ENCODE measurements at regions not wholly inside any gene's neighbourhood (a gene's known extent, or its start where the extent isn't known, plus 50 kb on each side); places are given as distances from the start of the nearest gene placed in this dataset.
"Not testable (repeated sequence)": the region's sequence is repeated elsewhere in the genome, so short reads cannot be mapped to it uniquely, and the experiment has no call there.

- DNase-seq (ENCODE audit: low read depth) = no peak
Observed at GRCh38 chr5:62167561-62168057, 138.4 kb upstream of the KIF2A start.

- no peak for DNase-seq (ENCODE audit: low read depth)
Observed at GRCh38 chr5:62168506-62169281, 137.3 kb upstream of the KIF2A start.

- DNase-seq (ENCODE audit: low read depth) = no peak
Observed at GRCh38 chr5:62178258-62178657, 127.7 kb upstream of the KIF2A start.

- no peak for DNase-seq (ENCODE audit: low read depth)
Observed at GRCh38 chr5:62182802-62183201, 123.2 kb upstream of the KIF2A start.

- no peak for DNase-seq (ENCODE audit: low read depth)
Observed at GRCh38 chr5:62183727-62184126, 122.3 kb upstream of the KIF2A start.

- no peak for DNase-seq (ENCODE audit: low read depth)
Observed at GRCh38 chr5:62184444-62184843, 121.6 kb upstream of the KIF2A start.

- no peak for DNase-seq (ENCODE audit: low read depth)
Observed at GRCh38 chr5:62190173-62190572, 115.8 kb upstream of the KIF2A start.

GRCh38 chr5:62190931-62191330 lies 115.1 kb upstream of the KIF2A start:
- DNase-seq (ENCODE audit: low read depth) = no peak

GRCh38 chr5:62192958-62193357 lies 113.0 kb upstream of the KIF2A start:
- DNase-seq (ENCODE audit: low read depth) = no peak

- DNase-seq (ENCODE audit: low read depth) = not testable (repeated sequence)
Observed at GRCh38 chr5:62196532-62196931, 109.5 kb upstream of the KIF2A start.

GRCh38 chr5:62197697-62198096 lies 108.3 kb upstream of the KIF2A start:
- DNase-seq (ENCODE audit: low read depth) = no peak

GRCh38 chr5:62198421-62198820 lies 107.6 kb upstream of the KIF2A start:
- no peak for DNase-seq (ENCODE audit: low read depth)

- no peak for DNase-seq (ENCODE audit: low read depth)
Observed at GRCh38 chr5:62199792-62200716, 106.0 kb upstream of the KIF2A start.

- DNase-seq (ENCODE audit: low read depth) = no peak
Observed at GRCh38 chr5:62206150-62206829, 99.7 kb upstream of the KIF2A start.

- DNase-seq (ENCODE audit: low read depth) = no peak
Observed at GRCh38 chr5:62208218-62208852, 97.7 kb upstream of the KIF2A start.

- DNase-seq (ENCODE audit: low read depth) = no peak
Observed at GRCh38 chr5:62211405-62211804, 94.6 kb upstream of the KIF2A start.

- no peak for DNase-seq (ENCODE audit: low read depth)
Observed at GRCh38 chr5:62212648-62213047, 93.4 kb upstream of the KIF2A start.

- no peak for DNase-seq (ENCODE audit: low read depth)
Observed at GRCh38 chr5:62214701-62215100, 91.3 kb upstream of the KIF2A start.

GRCh38 chr5:62216603-62217002 lies 89.4 kb upstream of the KIF2A start:
- not testable (repeated sequence) for DNase-seq (ENCODE audit: low read depth)

- DNase-seq (ENCODE audit: low read depth) = not testable (repeated sequence)
Observed at GRCh38 chr5:62217095-62217494, 88.9 kb upstream of the KIF2A start.

- DNase-seq (ENCODE audit: low read depth) = not testable (repeated sequence)
Observed at GRCh38 chr5:62218860-62219259, 87.1 kb upstream of the KIF2A start.

- not testable (repeated sequence) for DNase-seq (ENCODE audit: low read depth)
Observed at GRCh38 chr5:62221881-62222280, 84.1 kb upstream of the KIF2A start.
